ENCODE measurements at regions not wholly inside any gene's neighbourhood (a gene's known extent, or its start where the extent isn't known, plus 50 kb on each side); places are given as distances from the start of the nearest gene placed in this dataset.

GRCh38 chr11:29373725-29374124 is 643.1 kb downstream of the KCNA4 start:
- POLR2A ChIA-PET = no interaction called here
- CTCF ChIA-PET = interaction anchor here (0.6 to 1.0 kb wide), 2 partner anchors 52 to 1511 kb away, joined by 3 read pairs; no protein-coding TSS in a partner anchor

DNA sequence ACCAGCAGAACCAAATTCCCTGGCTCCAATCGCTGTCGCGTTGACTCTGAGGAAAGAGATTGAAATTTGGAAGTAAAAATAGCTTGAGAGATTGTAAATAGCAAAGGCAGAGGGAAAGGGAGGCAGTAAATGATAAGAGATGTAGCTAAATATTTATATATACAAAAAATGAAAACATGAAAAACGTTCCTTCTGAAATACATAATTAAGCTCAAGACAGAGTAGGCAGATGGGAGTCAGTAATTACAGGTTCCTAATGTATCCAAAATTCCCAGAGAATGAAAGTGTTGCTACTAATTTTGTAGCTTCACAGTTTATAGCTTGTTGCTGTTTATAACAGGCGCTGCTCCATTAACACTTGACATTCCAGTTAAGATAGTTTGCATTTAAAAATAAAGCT is 648.7 kb downstream of the KCNA4 start:
- no peaks in the 10 kb centered on the region for H3K4me1 ChIP-seq (ENCODE audit: control insufficient read depth, insufficient read depth, low read length)
- no peak overlapping the region for H3K27ac ChIP-seq (ENCODE audit: extremely low read depth, low read depth, low read length)
- H3K9me3 ChIP-seq (ENCODE audit: control insufficient read depth, insufficient read depth, low read depth, low read length) = no peaks in the 10 kb centered on the region
- no peaks in the 10 kb centered on the region for H3K36me3 ChIP-seq (ENCODE audit: control insufficient read depth in 2 of 2, insufficient read depth in 1 of 2, low read length in 2 of 2)
- TF ChIP-seq ZNF639 (tag by site-specific recombination; IDR thresholded peaks at IDR 0.05) = no peak
- no peak for TF ChIP-seq PATZ1 (tag by site-specific recombination; IDR thresholded peaks at IDR 0.05)
- no peak for TF ChIP-seq ZEB2 (tag by site-specific recombination; IDR thresholded peaks at IDR 0.05)
- TF ChIP-seq KLF9 (tag by site-specific recombination; IDR thresholded peaks at IDR 0.05; ENCODE audit: low read depth) = no peak
- TF ChIP-seq ZNF776 (tag by site-specific recombination; IDR thresholded peaks at IDR 0.05; ENCODE audit: borderline replicate concordance) = no peak
- TF ChIP-seq ZNF626 (tag by site-specific recombination; IDR thresholded peaks at IDR 0.05) = no peak
- TF ChIP-seq ZNF37A (tag by site-specific recombination; IDR thresholded peaks at IDR 0.05) = no peak
- no peak for TF ChIP-seq MZF1 (tag by site-specific recombination; IDR thresholded peaks at IDR 0.05; ENCODE audit: borderline replicate concordance)
- no peak for TF ChIP-seq BCL11B (tag by site-specific recombination; IDR thresholded peaks at IDR 0.05; ENCODE audit: low read depth)
- TF ChIP-seq GLIS1 (tag by site-specific recombination; IDR thresholded peaks at IDR 0.05) = no peak
- no peak for TF ChIP-seq ZNF707 (tag by site-specific recombination; IDR thresholded peaks at IDR 0.05)
- TF ChIP-seq KLF8 (tag by site-specific recombination; IDR thresholded peaks at IDR 0.05) = no peak
- TF ChIP-seq GLI4 (tag by site-specific recombination; IDR thresholded peaks at IDR 0.05) = no peak
- no peak for TF ChIP-seq ZNF423 (tag by site-specific recombination; IDR thresholded peaks at IDR 0.05)
- TF ChIP-seq KLF16 (tag by site-specific recombination; IDR thresholded peaks at IDR 0.05) = no peak
- TF ChIP-seq ZNF148 (tag by site-specific recombination; IDR thresholded peaks at IDR 0.05; ENCODE audit: borderline replicate concordance) = no peak
- ChIA-PET CTCF (interaction anchor here (0.6 to 1.1 kb wide), 2 partner anchors 24 to 1442 kb away, joined by 3 read pairs; no protein-coding TSS in a partner anchor), POLR2A (no interaction called here)
- H3K4me3 ChIP-seq (ENCODE audit: low read depth, low read length) = no peak overlapping the region

More at GRCh38 chr11:29373725-29374124, 643.1 kb downstream of the KCNA4 start:
- TF ChIP-seq KLF1 (tag by site-specific recombination; IDR thresholded peaks at IDR 0.05) = no peak
- no peak for TF ChIP-seq ZNF629 (tag by site-specific recombination; IDR thresholded peaks at IDR 0.05)
- TF ChIP-seq PATZ1 (tag by site-specific recombination; IDR thresholded peaks at IDR 0.05) = no peak
- no peak for TF ChIP-seq SP2 (tag by site-specific recombination; IDR thresholded peaks at IDR 0.05)
- no peak for TF ChIP-seq ZNF664 (tag by site-specific recombination; IDR thresholded peaks at IDR 0.05)
- TF ChIP-seq ZNF777 (tag by site-specific recombination; IDR thresholded peaks at IDR 0.05; ENCODE audit: borderline replicate concordance) = no peak
- TF ChIP-seq YY2 (tag by site-specific recombination; IDR thresholded peaks at IDR 0.05) = no peak
- no peak for TF ChIP-seq ZNF521 (tag by site-specific recombination; IDR thresholded peaks at IDR 0.05)
- no peak for TF ChIP-seq ZNF202 (tag by site-specific recombination; IDR thresholded peaks at IDR 0.05; ENCODE audit: borderline replicate concordance)
- no peak for TF ChIP-seq ZNF548 (tag by site-specific recombination; IDR thresholded peaks at IDR 0.05)
- TF ChIP-seq ZNF341 (tag by site-specific recombination; IDR thresholded peaks at IDR 0.05; ENCODE audit: low read depth) = no peak
- no peak for TF ChIP-seq ZNF16 (tag by site-specific recombination; IDR thresholded peaks at IDR 0.05; ENCODE audit: low read depth)
- Histone ChIP-seq H3K4me1 (ENCODE audit: control insufficient read depth, insufficient read depth, low read length) (no peaks in the 10 kb centered on the region), H3K4me3 (ENCODE audit: low read depth, low read length) (no peak overlapping the region), H3K9me3 (ENCODE audit: control insufficient read depth, insufficient read depth, low read depth, low read length) (no peaks in the 10 kb centered on the region), H3K27ac (ENCODE audit: extremely low read depth, low read depth, low read length) (no peak overlapping the region), H3K36me3 (ENCODE audit: control insufficient read depth in 2 of 2, insufficient read depth in 1 of 2, low read length in 2 of 2) (no peaks in the 10 kb centered on the region)
